Hepatocyte (in vitro differentiated cells): ENCODE measurements at regions not wholly inside any gene's neighbourhood (a gene's known extent, or its start where the extent isn't known, plus 50 kb on each side); places are given as distances from the start of the nearest gene placed in this dataset.

Experiments used
- CTCF ChIP-seq: fragments of 200-600 bp; sonication (generic); IDR thresholded peaks from 2 replicates; pipeline ENCODE4 v1.5.1; 2016; ENCODE audit warnings: antibody characterized with exemption, mild to moderate bottlenecking; ENCODE audit not compliant: poor library complexity
- EZH2 ChIP-seq: fragments of 200-600 bp; sonication (generic); IDR thresholded peaks from 2 replicates; pipeline ENCODE4 v1.6.1; 2016; ENCODE audit warnings: antibody characterized with exemption, mild to moderate bottlenecking, borderline replicate concordance
- EZH2phosphoT487 ChIP-seq: fragments of 200-600 bp; sonication (generic); IDR thresholded peaks from one replicate; pipeline ENCODE4 v1.6.1; 2018; ENCODE audit warnings: antibody characterized with exemption, mild to moderate bottlenecking, low read depth, moderate library complexity; ENCODE audit not compliant: unreplicated experiment, severe bottlenecking

- TF ChIP-seq CTCF: no peak
- TF ChIP-seq EZH2: no peak
- no peak for TF ChIP-seq EZH2phosphoT487
Observed at GRCh38 chr14:48643241-48643640, 942.9 kb downstream of the RPS29 start.
